ENCODE measurements at regions not wholly inside any gene's neighbourhood (a gene's known extent, or its start where the extent isn't known, plus 50 kb on each side); places are given as distances from the start of the nearest gene placed in this dataset.

- no peak for TF ChIP-seq CTCF (IDR thresholded peaks at IDR 0.05)
- Mint-ChIP-seq H3K27ac (no peak overlapping the region), H3K4me1 (peaks cover 76% of the 10 kb centered on the region), H3K9me3 (peaks cover 5% of the 10 kb centered on the region), H3K4me3 (no peak overlapping the region), H3K27me3 (ENCODE audit: low read depth, poor library complexity) (no peaks in the 10 kb centered on the region), H3K36me3 (ENCODE audit: low read depth) (peaks cover 4% of the 10 kb centered on the region)
- no peak for DNase-seq
Measured at GRCh38 chr13:99723878-99724277, 222.6 kb downstream of the TM9SF2 start.

- H3K4me3 Mint-ChIP-seq = no peak overlapping the region
- H3K36me3 Mint-ChIP-seq (ENCODE audit: low read depth) = peaks cover 4% of the 10 kb centered on the region
- TF ChIP-seq CTCF (IDR thresholded peaks at IDR 0.05) = no peak
- peaks cover 72% of the 10 kb centered on the region for H3K4me1 Mint-ChIP-seq
- H3K27me3 Mint-ChIP-seq (ENCODE audit: low read depth, poor library complexity) = no peaks in the 10 kb centered on the region
- H3K9me3 Mint-ChIP-seq = peaks cover 5% of the 10 kb centered on the region
- DNase-seq = no peak
- H3K27ac Mint-ChIP-seq = peak overlapping the region; percentile 93
Measured at GRCh38 chr13:99722931-99723330, 221.7 kb downstream of the TM9SF2 start.

DNA sequence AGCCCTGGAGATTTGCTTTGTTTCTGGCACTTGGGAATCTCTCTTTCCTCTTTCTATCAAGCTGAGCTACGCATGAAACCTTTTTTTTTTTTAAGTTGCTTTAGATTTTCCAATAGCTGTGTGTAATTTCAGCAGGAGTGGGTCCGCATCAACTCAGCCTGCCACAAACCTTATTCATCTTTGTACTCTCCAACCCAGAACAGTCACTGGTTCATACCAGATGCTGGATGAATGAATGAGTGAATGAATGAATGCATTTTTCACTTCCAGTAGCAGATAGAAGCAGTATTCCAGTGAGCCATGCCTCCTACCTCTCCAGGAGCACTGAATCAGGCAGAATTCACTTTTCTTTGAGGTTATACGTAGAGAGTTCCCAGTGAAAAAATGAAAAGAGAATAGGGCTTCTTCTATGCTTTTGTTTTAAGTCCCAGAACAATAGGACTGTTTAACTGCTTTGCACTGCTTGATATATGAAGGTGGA lies 221.1 kb downstream of the TM9SF2 start:
- DNase-seq = no peak
- H3K4me3 Mint-ChIP-seq = peak overlapping the region; percentile 21
- H3K27me3 Mint-ChIP-seq (ENCODE audit: low read depth, poor library complexity) = no peaks in the 10 kb centered on the region
- peaks cover 4% of the 10 kb centered on the region for H3K36me3 Mint-ChIP-seq (ENCODE audit: low read depth)
- no peak for TF ChIP-seq CTCF (IDR thresholded peaks at IDR 0.05)
- H3K27ac Mint-ChIP-seq = peak overlapping the region; percentile 93
- H3K4me1 Mint-ChIP-seq = peaks cover 67% of the 10 kb centered on the region
- H3K9me3 Mint-ChIP-seq = peaks cover 5% of the 10 kb centered on the region

DNA sequence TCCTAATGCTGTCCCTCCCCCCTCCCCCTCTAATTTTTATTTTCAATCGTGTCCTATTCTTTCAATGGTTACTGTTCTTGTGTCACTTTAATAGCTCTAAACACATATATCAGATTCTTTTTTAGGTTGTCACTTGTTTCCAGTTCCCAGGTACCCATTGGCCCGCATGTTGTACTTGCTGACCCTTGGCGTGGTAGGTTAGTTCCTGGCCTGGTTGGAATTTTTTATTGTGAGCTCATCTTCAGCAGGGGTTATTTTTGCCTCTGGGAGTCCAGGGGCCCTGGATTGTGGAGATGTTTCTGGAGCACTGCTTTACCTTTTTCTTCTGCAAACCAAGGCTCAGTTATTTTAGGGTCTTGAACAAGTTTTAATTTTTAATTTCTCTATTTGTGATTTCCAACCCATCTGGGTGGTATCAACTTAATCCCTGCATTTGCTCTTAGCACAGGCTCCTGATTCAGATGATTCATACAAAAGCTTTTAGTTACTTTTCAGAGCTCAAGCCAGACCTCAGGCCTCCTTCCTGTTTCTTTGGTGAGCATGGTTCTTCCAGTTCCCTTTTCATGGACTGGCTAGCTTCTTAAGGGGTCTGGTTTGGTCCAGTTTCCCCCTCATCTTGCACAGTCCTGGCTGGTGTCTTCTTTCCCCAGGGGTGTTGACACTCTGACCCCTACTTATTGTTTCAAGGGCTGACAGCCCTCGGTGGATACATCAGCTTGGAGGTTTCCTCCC lies 220.5 kb downstream of the TM9SF2 start:
- TF ChIP-seq CTCF (IDR thresholded peaks at IDR 0.05) = no peak
- peak; percentile 30 for DNase-seq
- peak overlapping the region; percentile 93 for H3K27ac Mint-ChIP-seq
- peaks cover 5% of the 10 kb centered on the region for H3K9me3 Mint-ChIP-seq
- H3K4me3 Mint-ChIP-seq = peak overlapping the region; percentile 21
- peaks cover 4% of the 10 kb centered on the region for H3K36me3 Mint-ChIP-seq (ENCODE audit: low read depth)
- H3K4me1 Mint-ChIP-seq = peaks cover 62% of the 10 kb centered on the region
- no peaks in the 10 kb centered on the region for H3K27me3 Mint-ChIP-seq (ENCODE audit: low read depth, poor library complexity)

- no peak for TF ChIP-seq CTCF (IDR thresholded peaks at IDR 0.05)
- H3K4me1 Mint-ChIP-seq = peaks cover 27% of the 10 kb centered on the region
- peaks cover 9% of the 10 kb centered on the region for H3K36me3 Mint-ChIP-seq (ENCODE audit: low read depth)
- DNase-seq = no peak
- H3K27me3 Mint-ChIP-seq (ENCODE audit: low read depth, poor library complexity) = no peaks in the 10 kb centered on the region
- H3K4me3 Mint-ChIP-seq = no peak overlapping the region
- peaks cover 12% of the 10 kb centered on the region for H3K9me3 Mint-ChIP-seq
- no peak overlapping the region for H3K27ac Mint-ChIP-seq
Measured at GRCh38 chr13:99717959-99718674, 216.8 kb downstream of the TM9SF2 start.
